H1 (cell line): ENCODE measurements at regions not wholly inside any gene's neighbourhood (a gene's known extent, or its start where the extent isn't known, plus 50 kb on each side); places are given as distances from the start of the nearest gene placed in this dataset.

Source experiments
- CTCF ChIA-PET: fragments of 300-600 bp; sonication (Branson Sonifier 250); formaldehyde crosslinking; loops from one replicate; lab custom pipeline; 2021; ENCODE audit not compliant: partially characterized antibody; lab: Charles Lee
- POLR2A ChIA-PET: fragments of 300-600 bp; sonication (Branson Sonifier 250); formaldehyde crosslinking; loops from one replicate; lab custom pipeline; 2021; ENCODE audit warnings: inconsistent platforms; ENCODE audit not compliant: partially characterized antibody; lab: Charles Lee
- DNase-seq, 2 experiments: peaks; one replicate each; pipeline versions ENCODE4 v3.0.0 to v3.0.0-alpha.2; 2010 to 2022; ENCODE audit warnings: low spot score in 2 of 2, low read depth in 1 of 2, mixed read lengths in 1 of 2
- FAIRE-seq: peaks from 2 replicates; lab custom pipeline; 2011; peaks lifted over from hg19 to GRCh38; lab: Jason Lieb, UNC
- H2AFZ ChIP-seq: 2 replicates; pipeline ENCODE4 v1.8.1; 2012; ENCODE audit warnings: low read length, inconsistent platforms
- H2AK5ac ChIP-seq: 2 replicates; pipeline ENCODE4 v1.6.1; 2013; ENCODE audit warnings: low read depth, low read length
- H2BK120ac ChIP-seq: replicated peaks from 2 replicates; pipeline ENCODE3; 2013; ENCODE audit warnings: low read depth, low read length, inconsistent platforms
- H2BK12ac ChIP-seq: 2 replicates; pipeline ENCODE4 v1.6.1; 2013; ENCODE audit warnings: low read depth, low read length
- H2BK15ac ChIP-seq: 2 replicates; pipeline ENCODE4 v1.6.1; 2013; ENCODE audit warnings: low read length
- H2BK20ac ChIP-seq: 2 replicates; pipeline ENCODE4 v1.6.1; 2013; ENCODE audit warnings: low read length
- H2BK5ac ChIP-seq: 2 replicates; pipeline ENCODE4 v1.6.1; 2013; ENCODE audit warnings: low read depth, low read length
- H3K14ac ChIP-seq: 2 replicates; pipeline ENCODE4 v1.6.1; 2013; ENCODE audit warnings: inconsistent platforms; ENCODE audit not compliant: insufficient read length
- H3K18ac ChIP-seq: 2 replicates; pipeline ENCODE4 v1.6.1; 2013; ENCODE audit warnings: low read length; ENCODE audit errors: extremely low read depth
- H3K23ac ChIP-seq: 2 replicates; pipeline ENCODE4 v1.6.1; 2013; ENCODE audit warnings: inconsistent platforms; ENCODE audit not compliant: insufficient read length
- H3K23me2 ChIP-seq: 2 replicates; pipeline ENCODE4 v1.6.1; 2013; ENCODE audit warnings: low read depth, low read length
- H3K27ac ChIP-seq: 2 replicates; pipeline ENCODE4 v1.6.1; 2011; ENCODE audit warnings: low read depth, low read length, inconsistent platforms
- H3K27me3 ChIP-seq, 4 experiments: replicated peaks in 1 of 4; 1 replicate in 1 of 4; 2 replicates in 3 of 4; pipeline versions ENCODE4 v1.6.1 to v1.8.1; 2011 to 2013; ENCODE audit warnings: low read length in 3 of 4, mild to moderate bottlenecking in 3 of 4, inconsistent platforms in 2 of 4, mixed read lengths in 2 of 4, moderate library complexity in 1 of 4; ENCODE audit not compliant: control insufficient read depth in 3 of 4, insufficient read depth in 3 of 4; ENCODE audit errors: extremely low read depth in 1 of 4
- H3K36me3 ChIP-seq, 4 experiments: 2 replicates each; pipeline versions ENCODE4 v1.6.1 to v1.8.1; 2011 to 2013; ENCODE audit warnings: mild to moderate bottlenecking in 4 of 4, low read length in 3 of 4, moderate library complexity in 2 of 4, control low read depth in 1 of 4, inconsistent platforms in 1 of 4; ENCODE audit not compliant: insufficient read depth in 4 of 4, control insufficient read depth in 2 of 4
- H3K4ac ChIP-seq: replicated peaks from 2 replicates; pipeline ENCODE3; 2013; ENCODE audit warnings: low read length, low read depth, mixed read lengths, inconsistent platforms; ENCODE audit not compliant: insufficient read length
- H3K4me1 ChIP-seq, 4 experiments: replicated peaks in 1 of 4; 1 replicate in 1 of 4; 2 replicates in 3 of 4; pipeline versions ENCODE4 v1.6.1 to v1.8.1; 2011 to 2013; ENCODE audit warnings: low read length in 3 of 4, inconsistent platforms in 2 of 4, mixed read lengths in 1 of 4; ENCODE audit not compliant: insufficient read depth in 4 of 4, control insufficient read depth in 3 of 4
- H3K4me2 ChIP-seq, 2 experiments: 2 replicates each; pipeline versions ENCODE4 v1.6.1 to v1.8.1; 2011 to 2013; ENCODE audit warnings: low read depth in 2 of 2, low read length in 2 of 2, control low read depth in 1 of 2, inconsistent platforms in 1 of 2, mild to moderate bottlenecking in 1 of 2; ENCODE audit not compliant: insufficient read depth in 1 of 2
- H3K4me3 ChIP-seq, 4 experiments: fragments of 200-600, 300-600 bp in 1 of 4; sonication (generic), shearing (Covaris generic), sonication (Bioruptor Twin) in 1 of 4; 2 replicates each; pipeline versions ENCODE4 v1.5.1 to v1.8.1; 2011 to 2016; ENCODE audit warnings: low read length in 4 of 4, low read depth in 3 of 4, control low read depth in 2 of 4, inconsistent platforms in 2 of 4, mild to moderate bottlenecking in 2 of 4, mixed read lengths in 1 of 4, moderate library complexity in 1 of 4; ENCODE audit not compliant: insufficient read depth in 2 of 4; ENCODE audit errors: extremely low read depth in 1 of 4
- H3K56ac ChIP-seq: replicated peaks from 2 replicates; pipeline ENCODE3; 2013; ENCODE audit warnings: low read depth, mild to moderate bottlenecking, mixed read lengths, low read length, inconsistent platforms; ENCODE audit not compliant: insufficient read length
- H3K79me1 ChIP-seq: 2 replicates; pipeline ENCODE4 v1.6.1; 2013; ENCODE audit warnings: low read depth, low read length, control low read depth
- H3K79me2 ChIP-seq, 2 experiments: 2 replicates each; pipeline versions ENCODE4 v1.6.1 to v1.8.1; 2012 to 2013; ENCODE audit warnings: low read length in 2 of 2, mild to moderate bottlenecking in 2 of 2, inconsistent platforms in 1 of 2; ENCODE audit not compliant: insufficient read depth in 2 of 2, control insufficient read depth in 1 of 2
- H3K9ac ChIP-seq, 4 experiments: replicated peaks in 1 of 4; 1 replicate in 1 of 4; 2 replicates in 3 of 4; pipeline versions ENCODE4 v1.6.1 to v1.8.1; 2011 to 2013; ENCODE audit warnings: low read depth in 3 of 4, low read length in 3 of 4, control low read depth in 2 of 4, mild to moderate bottlenecking in 2 of 4, moderate library complexity in 2 of 4, inconsistent platforms in 1 of 4; ENCODE audit errors: extremely low read depth in 1 of 4
- H3K9me3 ChIP-seq, 2 experiments: 2 replicates each; pipeline versions ENCODE4 v1.6.1 to v1.8.1; 2012 to 2013; ENCODE audit warnings: mild to moderate bottlenecking in 2 of 2, moderate library complexity in 2 of 2, control low read depth in 1 of 2, inconsistent platforms in 1 of 2, low read depth in 1 of 2, low read length in 1 of 2, mixed read lengths in 1 of 2; ENCODE audit not compliant: insufficient read depth in 2 of 2
- H4K20me1 ChIP-seq, 2 experiments: replicated peaks in 1 of 2; 2 replicates each; pipeline versions ENCODE3 to v1.8.1; 2011 to 2013; ENCODE audit warnings: inconsistent platforms in 2 of 2, low read length in 2 of 2, mild to moderate bottlenecking in 1 of 2; ENCODE audit not compliant: insufficient read depth in 2 of 2, control insufficient read depth in 1 of 2
- H4K5ac ChIP-seq: 2 replicates; pipeline ENCODE4 v1.6.1; 2013; ENCODE audit warnings: low read length, low read depth, mixed read lengths, inconsistent platforms; ENCODE audit not compliant: insufficient read length
- H4K8ac ChIP-seq: 2 replicates; pipeline ENCODE4 v1.8.0; 2013; ENCODE audit warnings: mild to moderate bottlenecking, moderate library complexity, low read length, inconsistent platforms; ENCODE audit not compliant: insufficient read depth; ENCODE audit errors: extremely low read depth
- H4K91ac ChIP-seq: replicated peaks from 2 replicates; pipeline ENCODE3; 2013; ENCODE audit warnings: low read length, mixed read lengths, inconsistent platforms; ENCODE audit not compliant: insufficient read length
- ATF2 ChIP-seq: IDR thresholded peaks from 2 replicates; pipeline ENCODE4 v1.6.1; 2012; ENCODE audit warnings: low read length, inconsistent platforms
- BACH1 ChIP-seq: IDR thresholded peaks from 2 replicates; pipeline ENCODE4 v1.6.1; 2012; ENCODE audit warnings: low read length, improper control_type of control experiment
- BCL11A ChIP-seq, 2 experiments: IDR thresholded peaks; one replicate each; pipeline ENCODE4 v1.6.1; 2011; ENCODE audit warnings: low read depth in 2 of 2, low read length in 2 of 2, mild to moderate bottlenecking in 2 of 2
- GABPA ChIP-seq: IDR thresholded peaks from 2 replicates; pipeline ENCODE4 v1.6.1; 2011; ENCODE audit warnings: mild to moderate bottlenecking, low read length, moderate library complexity, borderline replicate concordance; ENCODE audit not compliant: insufficient read depth
- KDM4A ChIP-seq: IDR thresholded peaks from one replicate; pipeline ENCODE4 v1.7.1; 2012; ENCODE audit warnings: low read depth, mild to moderate bottlenecking, moderate library complexity, low read length, inconsistent platforms; ENCODE audit not compliant: severe bottlenecking
- POLR2AphosphoS5 ChIP-seq: IDR thresholded peaks from 2 replicates; pipeline ENCODE4 v1.6.1; 2011; ENCODE audit warnings: low read depth, low read length
- RBBP5 ChIP-seq: IDR thresholded peaks from 2 replicates; pipeline ENCODE4 v1.7.1; 2012; ENCODE audit warnings: low read depth, mild to moderate bottlenecking, inconsistent platforms, low read length, moderate library complexity, borderline replicate concordance
- SP1 ChIP-seq: IDR thresholded peaks from 2 replicates; pipeline ENCODE4 v1.6.1; 2011; ENCODE audit warnings: low read depth, low read length
- SRF ChIP-seq: IDR thresholded peaks from 2 replicates; pipeline ENCODE4 v1.6.1; 2011; ENCODE audit warnings: mild to moderate bottlenecking, low read depth, low read length, moderate library complexity
- TAF1 ChIP-seq: IDR thresholded peaks from 2 replicates; pipeline ENCODE4 v1.6.1; 2011; ENCODE audit warnings: mild to moderate bottlenecking, low read depth, low read length
- WGBS, 2 experiments: shearing (Covaris generic) in 1 of 2; methylation state at CpG; one replicate each; pipeline versions ENCODE4 v1.1.6 to v1.1.7; 2013 to 2015; ENCODE audit warnings: low lambda C conversion rate in 2 of 2, mixed read lengths in 2 of 2, inconsistent platforms in 1 of 2, low coverage in 1 of 2, missing lambda C conversion rate in 1 of 2; ENCODE audit not compliant: insufficient replicate concordance in 2 of 2, insufficient coverage in 1 of 2, insufficient read length in 1 of 2; ENCODE audit errors: extremely low coverage in 1 of 2, missing lambda C conversion rate in 1 of 2; 5-methylcytosine and 5-hydroxymethylcytosine counted together
- TF ChIP-seq, protein P1 (sequence below): IDR thresholded peaks from 2 replicates; pipeline ENCODE4 v1.6.1; 2011; ENCODE audit warnings: low read depth, mild to moderate bottlenecking, low read length; ENCODE audit not compliant: insufficient read depth

GRCh38 chr1:195550071-195550862 lies 1058.0 kb downstream of the KCNT2 start:
- WGBS, 2 experiments = 96% methylated on average over 5 of the region's 5 CpGs; no CpG with 5 or more reads in 1 of the 2 experiments
- Histone ChIP-seq H2BK12ac (no peak overlapping the region), H2BK120ac (no peak overlapping the region), H3K18ac (no peak overlapping the region), H3K4me2 (no peak overlapping the region), H3K9ac (no peak overlapping the region), H2BK20ac (no peak overlapping the region), H4K20me1 (no peaks in the 10 kb centered on the region), H3K27me3 (no peaks in the 10 kb centered on the region), H3K79me2 (no peaks in the 10 kb centered on the region), H3K36me3 (no peaks in the 10 kb centered on the region), H3K27ac (no peak overlapping the region), H3K4ac (no peak overlapping the region), H3K23ac (no peak overlapping the region), H3K56ac (no peak overlapping the region), H3K9me3 (no peaks in the 10 kb centered on the region), H4K8ac (no peak overlapping the region), H3K14ac (no peak overlapping the region), H2AFZ (no peak overlapping the region; the same call in 1 of the 2 replicates), H2BK15ac (no peak overlapping the region), H2AK5ac (no peak overlapping the region), H3K79me1 (no peaks in the 10 kb centered on the region), H3K23me2 (no peaks in the 10 kb centered on the region), H4K91ac (no peak overlapping the region), H3K4me1 (no peaks in the 10 kb centered on the region), H2BK5ac (no peak overlapping the region), H3K4me3 (no peak overlapping the region), H4K5ac (no peak overlapping the region)
- ChIA-PET POLR2A (no interaction called here), CTCF (interaction anchor here (1.0 kb wide), 1 partner anchor 30 kb away, joined by 3 read pairs; no protein-coding TSS in a partner anchor)
- FAIRE-seq (no peak), DNase-seq (no peak)
- TF ChIP-seq ATF2 (no peak), POLR2AphosphoS5 (no peak), KDM4A (no peak), GABPA (no peak), RBBP5 (no peak), BCL11A (IDR thresholded peaks at IDR 0.05; ENCODE audit: low read depth in 2 of 2, low read length in 2 of 2) (no peak), BACH1 (no peak), SP1 (no peak), SRF (no peak), TAF1 (no peak)
- TF ChIP-seq, protein P1, sequence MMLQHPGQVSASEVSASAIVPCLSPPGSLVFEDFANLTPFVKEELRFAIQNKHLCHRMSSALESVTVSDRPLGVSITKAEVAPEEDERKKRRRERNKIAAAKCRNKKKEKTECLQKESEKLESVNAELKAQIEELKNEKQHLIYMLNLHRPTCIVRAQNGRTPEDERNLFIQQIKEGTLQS = no peak
